Activated CD4-positive, alpha-beta T cell treated with anti-CD3 and anti-CD28 coated beads, Interleukin-2, Interleukin-6, amounts not matched to agents 100 ng/mL and 50 ng/mL, durations not matched to agents 16 hours and 8 hours (primary cell): ENCODE measurements at regions not wholly inside any gene's neighbourhood (a gene's known extent, or its start where the extent isn't known, plus 50 kb on each side); places are given as distances from the start of the nearest gene placed in this dataset.
"Not testable (repeated sequence)": the region's sequence is repeated elsewhere in the genome, so short reads cannot be mapped to it uniquely, and the experiment has no call there.

Experiments used
- DNase-seq: peaks from one replicate; pipeline ENCODE4 v3.0.0-alpha.2; 2020

- DNase-seq, result no peak
These were observed 132.3 kb downstream of the TINAG start for GRCh38 chr6:54440549-54440948.

GRCh38 chr6:54441020-54441419 lies 132.8 kb downstream of the TINAG start:
- DNase-seq, result no peak

GRCh38 chr6:54441687-54442248 lies 133.5 kb downstream of the TINAG start:
- no peak for DNase-seq

- no peak for DNase-seq
These were observed 137.0 kb downstream of the TINAG start for GRCh38 chr6:54445207-54445606.

- no peak for DNase-seq
These were observed 140.4 kb downstream of the TINAG start for GRCh38 chr6:54448617-54449016.

- no peak for DNase-seq
These were observed 143.3 kb downstream of the TINAG start for GRCh38 chr6:54451516-54451915.

- no peak for DNase-seq
These were observed 155.2 kb downstream of the TINAG start for GRCh38 chr6:54463354-54464024.

GRCh38 chr6:54465649-54466300 lies 157.5 kb downstream of the TINAG start:
- DNase-seq, result no peak

- no peak for DNase-seq
These were observed 159.1 kb downstream of the TINAG start for GRCh38 chr6:54467384-54467783.

GRCh38 chr6:54473328-54473727 lies 165.1 kb downstream of the TINAG start:
- no peak for DNase-seq

- DNase-seq, result no peak
These were observed 166.7 kb downstream of the TINAG start for GRCh38 chr6:54474898-54475297.

GRCh38 chr6:54481091-54481490 lies 172.8 kb downstream of the TINAG start:
- no peak for DNase-seq

GRCh38 chr6:54491431-54491830 lies 183.2 kb downstream of the TINAG start:
- no peak for DNase-seq

GRCh38 chr6:54493138-54493537 lies 184.9 kb downstream of the TINAG start:
- DNase-seq, result no peak

GRCh38 chr6:54503144-54503543 lies 194.9 kb downstream of the TINAG start:
- no peak for DNase-seq

GRCh38 chr6:54515013-54515412 lies 206.8 kb downstream of the TINAG start:
- DNase-seq, result no peak

- no peak for DNase-seq
These were observed 207.5 kb downstream of the TINAG start for GRCh38 chr6:54515713-54516112.

GRCh38 chr6:54516321-54516720 lies 208.1 kb downstream of the TINAG start:
- DNase-seq, result no peak

- no peak for DNase-seq
These were observed 210.9 kb downstream of the TINAG start for GRCh38 chr6:54519161-54519560.

- no peak for DNase-seq
These were observed 217.5 kb downstream of the TINAG start for GRCh38 chr6:54525731-54526130.

GRCh38 chr6:54533567-54533966 lies 225.3 kb downstream of the TINAG start:
- no peak for DNase-seq

GRCh38 chr6:54535568-54535967 lies 227.3 kb downstream of the TINAG start:
- no peak for DNase-seq

- no peak for DNase-seq
These were observed 233.3 kb downstream of the TINAG start for GRCh38 chr6:54541541-54541940.

GRCh38 chr6:54559136-54559535 lies 250.9 kb downstream of the TINAG start:
- no peak for DNase-seq

GRCh38 chr6:54564188-54564587 lies 255.9 kb downstream of the TINAG start:
- DNase-seq, result not testable (repeated sequence)
